Neural cell (in vitro differentiated cells): ENCODE measurements at regions not wholly inside any gene's neighbourhood (a gene's known extent, or its start where the extent isn't known, plus 50 kb on each side); places are given as distances from the start of the nearest gene placed in this dataset.

Experiments used
- H2AFZ ChIP-seq: fragments of 200-600, 300-800 bp; sonication (generic), shearing (Covaris generic); 2 replicates; pipeline ENCODE4 v1.6.0; 2014; ENCODE audit warnings: low read depth, mild to moderate bottlenecking, antibody characterized with exemption, low read length, moderate library complexity
- H3F3A ChIP-seq: fragments of 200-600 bp; shearing (Covaris generic); 2 replicates; pipeline ENCODE4 v1.6.1; 2016; ENCODE audit warnings: mild to moderate bottlenecking, moderate library complexity, mixed read lengths, antibody characterized with exemption, low read length; ENCODE audit not compliant: insufficient read depth, poor library complexity, severe bottlenecking
- H3K27ac ChIP-seq: fragments of 200-600, 300-800 bp; sonication (generic), shearing (Covaris generic); 2 replicates; pipeline ENCODE4 v1.5.1; 2014; ENCODE audit warnings: mild to moderate bottlenecking, low read length, moderate library complexity
- H3K27me3 ChIP-seq: fragments of 300-800, 200-600 bp; sonication (generic), shearing (Covaris generic); 2 replicates; pipeline ENCODE4 v1.6.0; 2014; ENCODE audit warnings: mild to moderate bottlenecking, low read depth, low read length, moderate library complexity; ENCODE audit not compliant: insufficient read depth
- H3K36me3 ChIP-seq: fragments of 300-800, 200-600 bp; sonication (generic), shearing (Covaris generic); 2 replicates; pipeline ENCODE4 v1.5.1; 2014; ENCODE audit warnings: mild to moderate bottlenecking, antibody characterized with exemption, low read length, moderate library complexity; ENCODE audit not compliant: insufficient read depth
- H3K4me2 ChIP-seq: fragments of 300-800, 200-600 bp; sonication (generic), shearing (Covaris generic); 2 replicates; pipeline ENCODE4 v1.6.0; 2014; ENCODE audit warnings: mild to moderate bottlenecking, low read length
- H3K4me3 ChIP-seq: fragments of 300-800, 200-600 bp; sonication (generic), shearing (Covaris generic); 2 replicates; pipeline ENCODE4 v1.5.1; 2014; ENCODE audit warnings: mild to moderate bottlenecking, low read length, moderate library complexity
- H3K79me2 ChIP-seq: fragments of 200-600 bp; shearing (Covaris generic); replicated peaks from 2 replicates; pipeline ENCODE4 v1.6.0; 2014; ENCODE audit warnings: mild to moderate bottlenecking, low read length, moderate library complexity; ENCODE audit not compliant: insufficient read depth
- H3K9ac ChIP-seq: fragments of 300-800, 200-600 bp; sonication (generic), shearing (Covaris generic); 2 replicates; pipeline ENCODE4 v1.6.1; 2016; ENCODE audit warnings: mild to moderate bottlenecking, low read length, mixed read lengths
- H3K9me2 ChIP-seq: fragments of 200-600 bp; shearing (Covaris generic); 2 replicates; pipeline ENCODE4 v1.6.1; 2016; ENCODE audit warnings: mild to moderate bottlenecking, low read length, mixed read lengths; ENCODE audit not compliant: insufficient read depth
- H3K9me3 ChIP-seq: fragments of 200-600, 300-800 bp; sonication (generic), shearing (Covaris generic); 2 replicates; pipeline ENCODE4 v1.6.1; 2016; ENCODE audit warnings: mild to moderate bottlenecking, mixed run types, low read length, moderate library complexity, mixed read lengths
- H4K20me1 ChIP-seq: fragments of 200-600 bp; shearing (Covaris generic); 2 replicates; pipeline ENCODE4 v1.6.1; 2016; ENCODE audit warnings: mild to moderate bottlenecking, mixed run types; ENCODE audit not compliant: insufficient read depth
- EP300 ChIP-seq: fragments of 450-650 bp; conservative IDR thresholded peaks from 2 replicates; pipeline ENCODE4 v1.6.1; 2014; ENCODE audit warnings: antibody characterized with exemption, mild to moderate bottlenecking, moderate library complexity; ENCODE audit not compliant: poor library complexity, severe bottlenecking
- EZH2 ChIP-seq: fragments of 200-600, 300-800 bp; shearing (Covaris generic), sonication (generic); IDR thresholded peaks from 2 replicates; pipeline ENCODE4 v1.6.1; 2014; ENCODE audit warnings: antibody characterized with exemption, low read length, borderline replicate concordance, mild to moderate bottlenecking; ENCODE audit not compliant: insufficient read depth, poor library complexity, severe bottlenecking
- MXI1 ChIP-seq: fragments of 450-650 bp; conservative IDR thresholded peaks from 2 replicates; pipeline ENCODE4 v1.6.1; 2014; ENCODE audit warnings: antibody characterized with exemption, mild to moderate bottlenecking; ENCODE audit not compliant: poor library complexity, severe bottlenecking
- POLR2AphosphoS5 ChIP-seq: IDR thresholded peaks from 2 replicates; pipeline ENCODE4 v1.6.1; 2012
- RAD21 ChIP-seq: fragments of 450-650 bp; conservative IDR thresholded peaks from 2 replicates; pipeline ENCODE4 v1.6.1; 2014; ENCODE audit warnings: antibody characterized with exemption, mild to moderate bottlenecking, moderate library complexity
- REST ChIP-seq: IDR thresholded peaks from 2 replicates; pipeline ENCODE4 v1.6.1; 2012; ENCODE audit warnings: borderline replicate concordance
- SMC3 ChIP-seq: fragments of 450-650 bp; conservative IDR thresholded peaks from 2 replicates; pipeline ENCODE4 v1.6.1; 2014; ENCODE audit warnings: antibody characterized with exemption, mild to moderate bottlenecking, moderate library complexity; ENCODE audit not compliant: poor library complexity
- TAF1 ChIP-seq: IDR thresholded peaks from 2 replicates; pipeline ENCODE4 v1.6.1; 2012; ENCODE audit warnings: low read depth
- TF ChIP-seq, protein P1 (sequence below): fragments of 450-650 bp; IDR thresholded peaks from 2 replicates; pipeline ENCODE4 v1.5.1; 2014; ENCODE audit warnings: antibody characterized with exemption, mild to moderate bottlenecking, moderate library complexity; ENCODE audit not compliant: poor library complexity, severe bottlenecking

GRCh38 chr11:106399624-106400023, 322.2 kb downstream of the AASDHPPT start:
- H3K36me3 ChIP-seq: no peaks in the 10 kb centered on the region
- H3F3A ChIP-seq: no peaks in the 10 kb centered on the region
- H3K79me2 ChIP-seq: no peaks in the 10 kb centered on the region
- no peak overlapping the region for H2AFZ ChIP-seq
- H3K27ac ChIP-seq: no peak overlapping the region
- no peaks in the 10 kb centered on the region for H3K9me2 ChIP-seq
- H4K20me1 ChIP-seq: no peaks in the 10 kb centered on the region
- H3K27me3 ChIP-seq: no peaks in the 10 kb centered on the region
- TF ChIP-seq RAD21: no peak
- TF ChIP-seq POLR2AphosphoS5: no peak
- no peak for TF ChIP-seq EP300
- TF ChIP-seq, protein P1, sequence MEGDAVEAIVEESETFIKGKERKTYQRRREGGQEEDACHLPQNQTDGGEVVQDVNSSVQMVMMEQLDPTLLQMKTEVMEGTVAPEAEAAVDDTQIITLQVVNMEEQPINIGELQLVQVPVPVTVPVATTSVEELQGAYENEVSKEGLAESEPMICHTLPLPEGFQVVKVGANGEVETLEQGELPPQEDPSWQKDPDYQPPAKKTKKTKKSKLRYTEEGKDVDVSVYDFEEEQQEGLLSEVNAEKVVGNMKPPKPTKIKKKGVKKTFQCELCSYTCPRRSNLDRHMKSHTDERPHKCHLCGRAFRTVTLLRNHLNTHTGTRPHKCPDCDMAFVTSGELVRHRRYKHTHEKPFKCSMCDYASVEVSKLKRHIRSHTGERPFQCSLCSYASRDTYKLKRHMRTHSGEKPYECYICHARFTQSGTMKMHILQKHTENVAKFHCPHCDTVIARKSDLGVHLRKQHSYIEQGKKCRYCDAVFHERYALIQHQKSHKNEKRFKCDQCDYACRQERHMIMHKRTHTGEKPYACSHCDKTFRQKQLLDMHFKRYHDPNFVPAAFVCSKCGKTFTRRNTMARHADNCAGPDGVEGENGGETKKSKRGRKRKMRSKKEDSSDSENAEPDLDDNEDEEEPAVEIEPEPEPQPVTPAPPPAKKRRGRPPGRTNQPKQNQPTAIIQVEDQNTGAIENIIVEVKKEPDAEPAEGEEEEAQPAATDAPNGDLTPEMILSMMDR: no peak
- no peak for TF ChIP-seq REST
- no peak for TF ChIP-seq MXI1
- H3K9me3 ChIP-seq: no peaks in the 10 kb centered on the region
- H3K4me2 ChIP-seq: no peak overlapping the region
- no peak overlapping the region for H3K9ac ChIP-seq
- H3K4me3 ChIP-seq: no peak overlapping the region

DNA sequence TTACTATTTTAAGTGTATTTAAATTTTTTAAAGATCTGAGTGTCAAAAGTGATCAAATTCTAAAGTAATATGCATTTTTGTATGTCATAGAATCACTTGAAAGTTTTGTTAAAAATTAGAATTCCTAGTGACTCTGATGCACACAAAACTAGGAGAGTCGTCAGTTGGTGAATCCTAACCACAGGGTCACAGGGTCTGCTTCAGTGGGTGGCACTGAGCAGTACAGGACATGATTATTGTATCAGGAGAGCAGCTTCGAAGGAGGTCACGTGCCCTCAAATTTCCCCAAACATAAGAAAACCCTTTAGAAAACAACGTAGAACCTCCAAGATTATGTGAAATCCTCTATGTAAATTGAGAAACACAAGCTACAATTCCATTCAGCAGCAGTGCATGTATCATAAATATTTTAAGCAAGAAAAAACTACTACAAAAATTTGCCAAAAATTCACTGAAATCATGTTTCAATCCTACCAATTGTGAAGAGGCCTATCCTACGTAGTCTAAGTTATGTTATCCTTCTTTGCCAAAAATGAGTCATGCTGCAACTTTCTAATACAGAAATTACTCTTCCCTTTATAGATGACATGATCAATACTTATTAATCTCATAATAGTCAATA, 323.6 kb downstream of the AASDHPPT start:
- no peak overlapping the region for H3K27ac ChIP-seq
- H3K4me2 ChIP-seq: no peak overlapping the region
- H2AFZ ChIP-seq: no peak overlapping the region
- no peaks in the 10 kb centered on the region for H3F3A ChIP-seq
- TF ChIP-seq REST: no peak
- TF ChIP-seq TAF1: no peak
- no peak for TF ChIP-seq POLR2AphosphoS5
- TF ChIP-seq, protein P1: no peak
- no peak for TF ChIP-seq EP300
- TF ChIP-seq SMC3: no peak
- no peak for TF ChIP-seq EZH2
- no peaks in the 10 kb centered on the region for H3K36me3 ChIP-seq
- H3K79me2 ChIP-seq: no peaks in the 10 kb centered on the region
- H4K20me1 ChIP-seq: no peaks in the 10 kb centered on the region
- H3K9me2 ChIP-seq: no peaks in the 10 kb centered on the region
- no peak overlapping the region for H3K9ac ChIP-seq
- H3K27me3 ChIP-seq: no peaks in the 10 kb centered on the region
- no peaks in the 10 kb centered on the region for H3K9me3 ChIP-seq
- H3K4me3 ChIP-seq: no peak overlapping the region
